DMS 273 (cell line): ENCODE measurements at regions not wholly inside any gene's neighbourhood (a gene's known extent, or its start where the extent isn't known, plus 50 kb on each side); places are given as distances from the start of the nearest gene placed in this dataset.

Experiments used
- DNase-seq: peaks from one replicate; lab custom pipeline; 2025; ENCODE audit not compliant: unreplicated experiment; lab: John Stamatoyannopoulos, UW

GRCh38 chr10:8590518-8590917 lies 536.0 kb downstream of the GATA3 start:
- no peak for DNase-seq

GRCh38 chr10:8591640-8592039 lies 537.2 kb downstream of the GATA3 start:
- DNase-seq, result no peak

GRCh38 chr10:8594176-8594575 lies 539.7 kb downstream of the GATA3 start:
- no peak for DNase-seq

DNA sequence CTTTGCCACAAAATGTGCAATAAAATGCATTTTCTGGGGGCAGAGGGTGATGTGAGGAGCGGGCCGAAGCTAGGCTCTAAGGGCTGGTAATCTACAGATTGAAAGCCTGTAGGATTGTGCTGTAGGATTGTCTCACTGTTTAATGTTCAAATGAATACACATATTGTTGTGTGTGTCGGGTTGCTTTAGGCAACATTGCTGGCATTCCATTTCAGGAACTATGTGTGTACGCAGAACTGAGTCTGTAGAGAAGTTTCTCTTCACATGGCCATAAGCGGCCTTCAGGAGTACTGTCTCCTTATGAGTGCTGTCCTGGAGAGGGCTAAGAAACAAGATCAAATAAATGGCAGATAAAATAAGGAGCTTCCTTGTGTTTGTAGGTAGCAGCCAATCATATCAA lies 540.2 kb downstream of the GATA3 start:
- DNase-seq, result no peak

DNA sequence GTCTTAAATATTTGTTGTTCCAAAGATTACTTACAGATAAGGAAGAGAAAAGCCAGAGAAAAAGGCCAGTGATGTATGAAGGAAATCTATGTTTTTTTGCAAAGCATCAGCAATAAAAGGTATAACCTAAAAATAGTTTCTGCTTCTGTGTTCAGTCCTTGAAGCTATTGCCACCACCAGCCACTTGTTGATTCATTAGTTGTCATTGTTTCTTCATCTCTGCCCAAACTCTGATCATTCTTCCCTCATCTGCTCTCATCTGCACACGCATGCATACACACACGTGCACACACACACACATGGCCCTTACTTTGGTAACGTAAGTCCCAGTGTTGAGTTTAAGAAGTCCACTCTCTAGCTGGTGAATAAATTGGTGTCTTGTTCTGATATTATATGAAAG lies 540.7 kb downstream of the GATA3 start:
- no peak for DNase-seq

DNA sequence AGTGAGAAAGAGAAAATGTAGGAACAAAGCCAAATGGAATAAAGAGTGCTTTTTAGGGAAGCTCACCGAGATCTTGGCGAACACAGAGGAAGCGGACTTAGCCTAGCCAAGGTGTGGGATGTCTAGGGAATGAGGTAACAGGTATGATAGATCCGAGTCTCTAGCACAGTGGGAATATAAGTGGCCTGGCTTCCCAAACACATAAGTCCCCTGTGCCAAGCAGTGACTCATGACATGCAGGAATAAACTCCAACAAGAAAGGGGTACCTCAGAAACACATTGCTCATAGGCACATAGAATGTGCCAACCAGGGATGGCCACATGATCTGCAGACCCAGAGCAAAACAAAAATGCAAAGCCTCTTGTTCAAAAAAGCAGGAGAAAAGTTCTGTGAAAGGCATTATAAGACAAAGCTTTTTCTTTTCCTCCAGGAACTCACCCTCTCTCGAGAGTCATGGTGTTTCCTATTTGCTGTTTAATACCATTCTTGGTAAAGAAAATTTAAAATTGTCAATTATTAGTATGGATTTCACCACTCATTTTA lies 542.5 kb downstream of the GATA3 start:
- DNase-seq, result no peak

GRCh38 chr10:8600192-8600591 lies 545.7 kb downstream of the GATA3 start:
- DNase-seq, result no peak

- DNase-seq, result no peak
Measured at GRCh38 chr10:8602821-8603220, 548.3 kb downstream of the GATA3 start.

GRCh38 chr10:8614054-8614565 lies 559.6 kb downstream of the GATA3 start:
- no peak for DNase-seq

- no peak for DNase-seq
Measured at GRCh38 chr10:8615118-8615517, 560.6 kb downstream of the GATA3 start.

- no peak for DNase-seq
Measured at GRCh38 chr10:8616166-8616565, 561.7 kb downstream of the GATA3 start.

DNA sequence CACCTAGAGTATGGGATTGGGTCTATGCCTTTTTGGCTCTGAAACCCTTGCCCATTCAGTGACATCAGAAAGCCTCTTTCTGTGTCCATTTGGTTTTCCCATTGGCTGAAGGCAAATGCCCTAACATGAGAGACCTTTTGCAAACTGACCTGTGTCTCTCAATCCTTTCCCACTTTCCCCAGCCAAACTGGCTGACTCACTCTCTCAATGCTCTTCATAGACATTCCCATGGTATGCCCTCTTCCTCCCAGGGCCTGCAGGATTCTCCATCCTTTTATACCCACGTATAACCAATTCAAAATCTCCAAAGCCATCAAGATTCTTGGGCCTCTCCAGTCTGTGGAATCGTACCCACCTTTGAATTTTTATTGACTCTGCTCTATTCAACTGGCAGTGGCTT lies 563.3 kb downstream of the GATA3 start:
- no peak for DNase-seq

DNA sequence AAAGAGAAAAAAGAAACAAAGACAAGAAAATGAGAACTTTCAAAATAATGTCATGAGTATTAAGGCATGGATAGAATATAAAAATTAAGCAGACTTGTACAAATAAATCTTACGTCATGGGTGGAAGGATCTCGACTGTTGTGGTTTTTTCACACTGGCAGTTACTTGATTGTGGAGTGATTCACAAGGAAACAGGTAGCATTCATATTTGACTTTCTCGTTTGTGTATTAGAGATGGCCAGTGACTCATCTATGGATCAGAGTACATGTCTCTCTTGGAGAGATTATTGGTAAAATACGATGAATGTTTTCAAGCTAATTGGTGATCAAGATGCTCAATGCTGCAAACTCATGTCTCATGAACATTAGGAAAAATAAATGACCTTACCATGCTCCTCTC lies 564.3 kb downstream of the GATA3 start:
- no peak for DNase-seq

GRCh38 chr10:8628351-8628750 lies 573.9 kb downstream of the GATA3 start:
- no peak for DNase-seq

- no peak for DNase-seq
Measured at GRCh38 chr10:8633909-8634308, 579.4 kb downstream of the GATA3 start.

GRCh38 chr10:8636371-8636770 lies 581.9 kb downstream of the GATA3 start:
- no peak for DNase-seq

- no peak for DNase-seq
Measured at GRCh38 chr10:8637640-8638039, 583.2 kb downstream of the GATA3 start.

GRCh38 chr10:8638088-8638672 lies 583.7 kb downstream of the GATA3 start:
- no peak for DNase-seq

DNA sequence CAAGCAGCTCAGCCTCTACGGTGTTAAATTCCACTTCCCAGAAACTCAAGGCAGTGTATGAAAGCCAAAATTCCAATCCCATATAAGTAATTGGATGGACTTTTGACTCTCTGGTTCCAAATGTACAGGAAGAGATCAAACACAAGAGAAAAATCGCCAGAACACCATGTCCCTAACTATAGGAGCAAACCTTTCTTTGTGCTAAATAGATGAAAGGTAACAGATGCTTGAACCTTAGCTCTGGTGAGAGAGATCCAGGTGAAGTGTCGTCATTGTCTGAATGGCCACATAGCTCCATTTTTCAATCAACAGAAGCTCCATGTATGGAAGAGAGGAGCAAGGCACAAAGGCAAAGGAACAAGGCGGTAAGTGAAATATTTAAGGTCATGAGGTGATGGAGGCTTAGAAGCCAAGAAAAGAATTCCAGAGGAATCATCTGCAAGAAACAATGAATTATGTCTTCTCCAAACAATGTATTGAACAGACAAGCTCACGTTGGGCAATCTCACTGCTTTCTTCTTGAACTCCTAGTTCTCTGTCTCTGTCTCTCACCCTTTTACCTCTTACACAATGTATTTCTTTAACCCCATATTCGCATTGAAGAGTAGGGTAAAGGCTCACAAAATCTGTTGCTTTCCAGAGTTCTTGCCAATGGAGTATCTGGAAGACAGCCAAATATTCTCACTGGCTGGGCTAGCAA lies 585.1 kb downstream of the GATA3 start:
- DNase-seq, result no peak

- DNase-seq, result no peak
Measured at GRCh38 chr10:8640301-8640700, 585.8 kb downstream of the GATA3 start.

GRCh38 chr10:8640878-8641277 lies 586.4 kb downstream of the GATA3 start:
- DNase-seq, result no peak

DNA sequence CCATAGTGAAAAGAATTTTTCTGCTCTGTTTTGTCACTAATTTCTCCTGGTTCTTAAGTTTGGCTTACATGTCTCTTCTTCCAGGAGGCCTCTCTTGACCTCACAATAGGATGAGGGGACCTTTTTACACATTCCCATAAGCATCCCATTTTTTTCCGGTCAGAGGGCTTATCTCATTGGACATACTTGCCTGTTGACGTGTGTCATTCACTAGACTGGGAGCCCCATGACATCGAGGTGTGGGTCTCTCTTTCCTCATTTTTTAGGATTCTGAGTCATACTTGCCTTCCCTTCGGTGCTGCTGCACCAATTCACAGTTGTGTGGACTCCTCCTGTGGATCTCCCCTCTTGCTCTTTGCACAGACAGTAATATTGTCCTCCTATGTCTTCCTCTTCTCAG lies 601.8 kb downstream of the GATA3 start:
- DNase-seq, result no peak

DNA sequence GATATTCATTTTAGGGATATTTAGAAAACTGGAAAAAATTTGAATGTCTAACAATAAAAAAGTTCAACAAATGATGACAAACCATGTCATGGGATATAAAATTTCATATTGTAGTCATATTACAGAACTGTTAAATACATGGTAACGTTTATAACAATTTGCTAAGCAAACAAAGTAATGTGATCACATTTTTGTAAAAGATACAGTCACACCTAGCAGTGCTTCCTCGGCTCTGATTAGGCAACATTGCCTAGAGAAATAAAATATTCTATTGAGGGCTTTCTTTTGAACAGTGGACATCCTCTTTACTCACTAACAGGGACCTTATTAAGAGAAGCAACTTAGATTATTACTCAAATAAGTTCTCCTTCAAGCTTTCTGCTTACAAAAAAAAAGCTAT lies 605.5 kb downstream of the GATA3 start:
- no peak for DNase-seq
